Breast epithelium (tissue), 3 donors: ENCODE measurements at regions not wholly inside any gene's neighbourhood (a gene's known extent, or its start where the extent isn't known, plus 50 kb on each side); places are given as distances from the start of the nearest gene placed in this dataset.

Experiments used
- POLR2A ChIP-seq: fragments of 450-650 bp; IDR thresholded peaks from one replicate; pipeline ENCODE4 v1.6.1; 2016; ENCODE audit warnings: antibody characterized with exemption, mild to moderate bottlenecking, moderate library complexity
- TF ChIP-seq, protein P1 (sequence below), 3 donors: fragments of 450-650 bp; IDR thresholded peaks; one replicate each; pipeline ENCODE4 v1.5.1; 2016 to 2017; ENCODE audit warnings: antibody characterized with exemption in 3 of 3, mild to moderate bottlenecking in 3 of 3, moderate library complexity in 3 of 3

DNA sequence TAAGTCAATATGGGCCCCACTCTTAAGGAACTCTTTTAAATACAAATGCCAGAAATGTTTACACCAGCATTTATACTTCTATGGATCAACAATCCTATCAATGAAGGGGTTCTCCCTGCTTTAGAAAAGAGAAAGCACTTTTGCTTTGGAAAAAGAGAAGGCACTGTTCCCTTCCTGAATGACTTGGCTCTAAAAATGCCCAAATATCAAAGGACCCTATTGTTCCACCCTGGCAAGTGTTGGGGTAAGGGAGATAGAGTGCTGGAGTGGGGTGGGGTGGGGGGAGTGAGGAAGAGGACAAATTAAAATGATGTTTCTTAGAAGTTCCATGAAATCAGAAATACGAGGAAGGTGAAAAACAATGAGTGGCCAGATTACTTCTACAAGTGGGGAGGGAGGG is 131.6 kb upstream of the GRIN2B start:
- TF ChIP-seq, protein P1, sequence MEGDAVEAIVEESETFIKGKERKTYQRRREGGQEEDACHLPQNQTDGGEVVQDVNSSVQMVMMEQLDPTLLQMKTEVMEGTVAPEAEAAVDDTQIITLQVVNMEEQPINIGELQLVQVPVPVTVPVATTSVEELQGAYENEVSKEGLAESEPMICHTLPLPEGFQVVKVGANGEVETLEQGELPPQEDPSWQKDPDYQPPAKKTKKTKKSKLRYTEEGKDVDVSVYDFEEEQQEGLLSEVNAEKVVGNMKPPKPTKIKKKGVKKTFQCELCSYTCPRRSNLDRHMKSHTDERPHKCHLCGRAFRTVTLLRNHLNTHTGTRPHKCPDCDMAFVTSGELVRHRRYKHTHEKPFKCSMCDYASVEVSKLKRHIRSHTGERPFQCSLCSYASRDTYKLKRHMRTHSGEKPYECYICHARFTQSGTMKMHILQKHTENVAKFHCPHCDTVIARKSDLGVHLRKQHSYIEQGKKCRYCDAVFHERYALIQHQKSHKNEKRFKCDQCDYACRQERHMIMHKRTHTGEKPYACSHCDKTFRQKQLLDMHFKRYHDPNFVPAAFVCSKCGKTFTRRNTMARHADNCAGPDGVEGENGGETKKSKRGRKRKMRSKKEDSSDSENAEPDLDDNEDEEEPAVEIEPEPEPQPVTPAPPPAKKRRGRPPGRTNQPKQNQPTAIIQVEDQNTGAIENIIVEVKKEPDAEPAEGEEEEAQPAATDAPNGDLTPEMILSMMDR (IDR thresholded peaks at IDR 0.05): no peak
- no peak for TF ChIP-seq POLR2A
